Hepatocyte (in vitro differentiated cells): ENCODE measurements at regions not wholly inside any gene's neighbourhood (a gene's known extent, or its start where the extent isn't known, plus 50 kb on each side); places are given as distances from the start of the nearest gene placed in this dataset.

Source experiments
- CTCF ChIP-seq: fragments of 200-600 bp; sonication (generic); IDR thresholded peaks from 2 replicates; pipeline ENCODE4 v1.5.1; 2016; ENCODE audit warnings: antibody characterized with exemption, mild to moderate bottlenecking; ENCODE audit not compliant: poor library complexity
- EZH2phosphoT487 ChIP-seq: fragments of 200-600 bp; sonication (generic); IDR thresholded peaks from one replicate; pipeline ENCODE4 v1.6.1; 2018; ENCODE audit warnings: antibody characterized with exemption, mild to moderate bottlenecking, low read depth, moderate library complexity; ENCODE audit not compliant: unreplicated experiment, severe bottlenecking

GRCh38 chr20:10853176-10853575, 179.4 kb upstream of the JAG1 start:
- TF ChIP-seq CTCF (no peak), EZH2phosphoT487 (no peak)
